UCSD-AML1 (cell line): ENCODE measurements at regions not wholly inside any gene's neighbourhood (a gene's known extent, or its start where the extent isn't known, plus 50 kb on each side); places are given as distances from the start of the nearest gene placed in this dataset.

Experiments
- DNase-seq: peaks from one replicate; lab custom pipeline; 2025; ENCODE audit not compliant: unreplicated experiment; lab: John Stamatoyannopoulos, UW

GRCh38 chr4:125507141-125507540 is 192.4 kb downstream of the FAT4 start:
- no peak for DNase-seq

GRCh38 chr4:125511715-125512114 is 197.0 kb downstream of the FAT4 start:
- DNase-seq = no peak

GRCh38 chr4:125515016-125515415 is 200.3 kb downstream of the FAT4 start:
- no peak for DNase-seq

GRCh38 chr4:125517831-125518230 is 203.1 kb downstream of the FAT4 start:
- no peak for DNase-seq

GRCh38 chr4:125518281-125518680 is 203.5 kb downstream of the FAT4 start:
- DNase-seq = no peak

- DNase-seq = no peak
Observed at GRCh38 chr4:125519371-125520146, 204.8 kb downstream of the FAT4 start.

- no peak for DNase-seq
Observed at GRCh38 chr4:125520258-125520990, 205.7 kb downstream of the FAT4 start.

- no peak for DNase-seq
Observed at GRCh38 chr4:125522588-125522987, 207.8 kb downstream of the FAT4 start.

- no peak for DNase-seq
Observed at GRCh38 chr4:125522992-125523391, 208.2 kb downstream of the FAT4 start.

GRCh38 chr4:125526420-125526819 is 211.7 kb downstream of the FAT4 start:
- no peak for DNase-seq

- DNase-seq = no peak
Observed at GRCh38 chr4:125527681-125528080, 212.9 kb downstream of the FAT4 start.

GRCh38 chr4:125529071-125529470 is 214.3 kb downstream of the FAT4 start:
- no peak for DNase-seq

GRCh38 chr4:125538670-125539069 is 223.9 kb downstream of the FAT4 start:
- no peak for DNase-seq

GRCh38 chr4:125539691-125540090 is 224.9 kb downstream of the FAT4 start:
- no peak for DNase-seq

- no peak for DNase-seq
Observed at GRCh38 chr4:125541836-125542385, 227.2 kb downstream of the FAT4 start.

- peak; percentile 5 for DNase-seq
Observed at GRCh38 chr4:125546272-125546671, 231.5 kb downstream of the FAT4 start.

- no peak for DNase-seq
Observed at GRCh38 chr4:125547836-125548235, 233.1 kb downstream of the FAT4 start.

GRCh38 chr4:125550769-125551168 is 236.0 kb downstream of the FAT4 start:
- no peak for DNase-seq

GRCh38 chr4:125551466-125551865 is 236.7 kb downstream of the FAT4 start:
- DNase-seq = no peak

GRCh38 chr4:125551967-125552366 is 237.2 kb downstream of the FAT4 start:
- no peak for DNase-seq

- DNase-seq = no peak
Observed at GRCh38 chr4:125572601-125573000, 257.8 kb downstream of the FAT4 start.

GRCh38 chr4:125573368-125573767 is 258.6 kb downstream of the FAT4 start:
- DNase-seq = no peak
